NT2/D1 (cell line): ENCODE measurements at regions not wholly inside any gene's neighbourhood (a gene's known extent, or its start where the extent isn't known, plus 50 kb on each side); places are given as distances from the start of the nearest gene placed in this dataset.

Source experiments
- SUZ12 ChIP-seq: IDR thresholded peaks from 2 replicates; pipeline ENCODE4 v1.6.1; 2011; ENCODE audit not compliant: insufficient read length, insufficient read depth; ENCODE audit errors: extremely low read depth
- YY1 ChIP-seq: IDR thresholded peaks from 2 replicates; pipeline ENCODE4 v1.6.1; 2011; ENCODE audit not compliant: insufficient read length, insufficient read depth
- ZNF274 ChIP-seq: IDR thresholded peaks from 2 replicates; pipeline ENCODE4 v1.6.1; 2011; ENCODE audit warnings: mild to moderate bottlenecking, low read depth, low read length

GRCh38 chr3:164049847-164050246, 1028.4 kb downstream of the SI start:
- TF ChIP-seq YY1, result no peak
- TF ChIP-seq SUZ12, result no peak
- TF ChIP-seq ZNF274, result no peak
